Activated T-cell treated with anti-CD3 and anti-CD28 coated beads, Interleukin-2, amount 50 U/mL, for 24 hours (primary cell): ENCODE measurements at regions not wholly inside any gene's neighbourhood (a gene's known extent, or its start where the extent isn't known, plus 50 kb on each side); places are given as distances from the start of the nearest gene placed in this dataset.
"Not testable (repeated sequence)": the region's sequence is repeated elsewhere in the genome, so short reads cannot be mapped to it uniquely, and the experiment has no call there.

Source experiments
- DNase-seq: peaks from one replicate; pipeline ENCODE4 v3.0.0-alpha.2; 2020
- H3K27ac Mint-ChIP-seq: 2 replicates; pipeline ENCODE4 v1.8.0; 2020; ENCODE audit warnings: mild to moderate bottlenecking, mixed read lengths
- H3K27me3 Mint-ChIP-seq: 2 replicates; pipeline ENCODE4 v1.8.0; 2020; ENCODE audit warnings: mixed read lengths
- H3K36me3 Mint-ChIP-seq: 2 replicates; pipeline ENCODE4 v1.8.0; 2020; ENCODE audit warnings: low read depth, mixed read lengths
- H3K4me1 Mint-ChIP-seq: 2 replicates; pipeline ENCODE4 v1.8.0; 2020; ENCODE audit warnings: low read depth, mixed read lengths
- H3K4me3 Mint-ChIP-seq: 2 replicates; pipeline ENCODE4 v1.8.0; 2020; ENCODE audit warnings: mild to moderate bottlenecking, moderate library complexity, mixed read lengths
- H3K9me3 Mint-ChIP-seq: 2 replicates; pipeline ENCODE4 v1.8.0; 2020; ENCODE audit warnings: mixed read lengths

GRCh38 chr15:96851613-96852012 is 521.1 kb downstream of the NR2F2 start:
- no peaks in the 10 kb centered on the region for H3K36me3 Mint-ChIP-seq
- H3K4me3 Mint-ChIP-seq = no peak overlapping the region
- no peaks in the 10 kb centered on the region for H3K27me3 Mint-ChIP-seq
- H3K9me3 Mint-ChIP-seq = peaks cover 5% of the 10 kb centered on the region
- no peaks in the 10 kb centered on the region for H3K4me1 Mint-ChIP-seq
- DNase-seq = no peak
- no peak overlapping the region for H3K27ac Mint-ChIP-seq

- DNase-seq = no peak
- no peaks in the 10 kb centered on the region for H3K36me3 Mint-ChIP-seq
- peaks cover 5% of the 10 kb centered on the region for H3K9me3 Mint-ChIP-seq
- no peak overlapping the region for H3K27ac Mint-ChIP-seq
- H3K27me3 Mint-ChIP-seq = no peaks in the 10 kb centered on the region
- H3K4me3 Mint-ChIP-seq = no peak overlapping the region
- H3K4me1 Mint-ChIP-seq = no peaks in the 10 kb centered on the region
These were observed 528.2 kb downstream of the NR2F2 start for GRCh38 chr15:96858694-96859093.

DNA sequence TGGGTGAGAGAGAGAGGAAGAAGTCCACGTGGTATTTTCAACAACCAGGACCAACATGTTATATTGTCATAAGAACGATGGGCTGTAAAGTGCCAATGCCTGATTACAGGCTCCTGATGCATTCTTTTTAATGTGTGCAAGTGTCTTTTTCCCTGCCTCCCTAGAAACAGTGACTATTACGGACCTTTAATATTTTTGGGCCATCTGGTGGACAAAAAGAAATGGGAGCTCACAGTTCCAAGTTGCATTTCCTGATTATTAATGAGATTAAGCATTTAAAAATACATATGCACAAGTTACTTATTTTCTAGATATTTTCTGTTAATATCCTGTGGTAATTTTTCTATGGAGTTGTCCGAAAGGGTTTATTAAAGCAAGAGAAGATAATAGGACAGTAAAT is 530.2 kb downstream of the NR2F2 start:
- H3K9me3 Mint-ChIP-seq = peaks cover 4% of the 10 kb centered on the region
- no peak overlapping the region for H3K4me3 Mint-ChIP-seq

DNA sequence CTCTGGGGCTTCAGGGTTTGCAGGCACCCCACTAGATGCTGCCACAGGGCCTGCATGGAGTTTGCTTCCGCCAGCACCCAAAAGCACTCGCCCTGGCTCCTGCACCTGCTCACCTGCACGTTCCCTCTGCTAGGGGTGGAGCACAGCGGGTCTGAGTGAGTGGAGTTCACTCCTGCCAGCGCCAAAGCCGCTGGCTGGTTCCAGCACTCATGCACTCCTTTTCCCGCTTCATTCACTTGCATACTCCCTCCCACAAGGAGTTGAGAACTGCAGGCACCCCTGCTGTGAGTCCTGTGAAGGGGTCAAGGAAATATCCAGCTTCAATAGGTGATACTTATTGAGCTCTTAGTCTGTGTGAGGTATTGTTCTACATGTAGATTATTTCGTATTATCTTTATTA is 537.5 kb downstream of the NR2F2 start:
- Mint-ChIP-seq H3K27me3 (no peaks in the 10 kb centered on the region), H3K27ac (no peak overlapping the region), H3K9me3 (peaks cover 6% of the 10 kb centered on the region), H3K4me3 (no peak overlapping the region), H3K4me1 (no peaks in the 10 kb centered on the region), H3K36me3 (no peaks in the 10 kb centered on the region)
- no peak for DNase-seq

More for the DNA sequence above, 530.2 kb downstream of the NR2F2 start:
- Mint-ChIP-seq H3K27me3 (no peaks in the 10 kb centered on the region), H3K4me1 (no peaks in the 10 kb centered on the region), H3K27ac (no peak overlapping the region), H3K36me3 (no peaks in the 10 kb centered on the region)
- no peak for DNase-seq

DNA sequence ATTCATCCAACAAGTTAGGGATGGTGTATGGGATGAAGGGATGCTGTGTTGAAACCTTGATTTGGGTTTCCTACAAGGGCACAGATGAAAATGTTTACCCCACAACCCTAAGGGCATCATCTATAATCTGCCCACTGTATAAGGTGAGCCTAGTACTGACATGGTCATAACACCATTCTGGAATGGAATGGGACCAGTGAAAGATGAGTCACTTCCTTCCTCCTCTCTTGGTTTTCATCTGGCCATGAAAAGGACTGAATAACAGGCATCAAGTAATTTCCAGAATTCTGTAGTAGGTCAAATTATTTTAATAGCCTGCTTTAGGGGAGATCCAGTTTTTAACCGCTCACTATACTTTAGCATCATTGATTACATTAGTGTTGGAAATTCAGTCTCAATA is 538.6 kb downstream of the NR2F2 start:
- Mint-ChIP-seq H3K4me3 (no peak overlapping the region), H3K9me3 (peaks cover 2% of the 10 kb centered on the region), H3K27me3 (no peaks in the 10 kb centered on the region), H3K27ac (no peak overlapping the region), H3K36me3 (no peaks in the 10 kb centered on the region), H3K4me1 (no peaks in the 10 kb centered on the region)
- no peak for DNase-seq

GRCh38 chr15:96869790-96870189 is 539.3 kb downstream of the NR2F2 start:
- Mint-ChIP-seq H3K36me3 (no peaks in the 10 kb centered on the region), H3K9me3 (peaks cover 2% of the 10 kb centered on the region), H3K27ac (no peak overlapping the region), H3K27me3 (no peaks in the 10 kb centered on the region), H3K4me3 (no peak overlapping the region), H3K4me1 (no peaks in the 10 kb centered on the region)
- no peak for DNase-seq

- no peaks in the 10 kb centered on the region for H3K36me3 Mint-ChIP-seq
- H3K4me1 Mint-ChIP-seq = no peaks in the 10 kb centered on the region
- no peaks in the 10 kb centered on the region for H3K27me3 Mint-ChIP-seq
- peaks cover 2% of the 10 kb centered on the region for H3K9me3 Mint-ChIP-seq
- H3K27ac Mint-ChIP-seq = no peak overlapping the region
- no peak for DNase-seq
- H3K4me3 Mint-ChIP-seq = no peak overlapping the region
These were observed 540.1 kb downstream of the NR2F2 start for GRCh38 chr15:96870580-96870979.

DNA sequence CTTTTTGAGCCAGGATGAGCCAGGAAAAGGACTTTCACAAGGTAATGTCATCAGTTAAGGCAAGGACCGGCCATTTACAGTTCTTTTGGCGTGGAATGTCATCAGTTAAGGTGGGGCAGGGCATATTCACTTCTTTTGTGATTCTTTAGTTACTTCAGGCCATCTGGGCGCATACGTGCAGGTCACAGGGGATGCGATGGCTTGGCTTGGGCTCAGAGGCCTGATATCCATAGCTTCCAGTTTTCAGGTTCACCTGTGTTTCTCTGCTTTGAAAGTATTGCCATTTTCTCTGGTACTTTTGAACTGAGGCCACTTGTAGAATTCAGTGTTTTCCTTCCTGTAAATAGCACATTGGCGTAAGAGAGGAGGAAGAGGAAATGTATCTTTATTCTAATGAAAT is 546.9 kb downstream of the NR2F2 start:
- H3K4me3 Mint-ChIP-seq, H3K27ac Mint-ChIP-seq, H3K4me1 Mint-ChIP-seq, H3K9me3 Mint-ChIP-seq, DNase-seq, H3K27me3 Mint-ChIP-seq, H3K36me3 Mint-ChIP-seq: not testable (repeated sequence)

DNA sequence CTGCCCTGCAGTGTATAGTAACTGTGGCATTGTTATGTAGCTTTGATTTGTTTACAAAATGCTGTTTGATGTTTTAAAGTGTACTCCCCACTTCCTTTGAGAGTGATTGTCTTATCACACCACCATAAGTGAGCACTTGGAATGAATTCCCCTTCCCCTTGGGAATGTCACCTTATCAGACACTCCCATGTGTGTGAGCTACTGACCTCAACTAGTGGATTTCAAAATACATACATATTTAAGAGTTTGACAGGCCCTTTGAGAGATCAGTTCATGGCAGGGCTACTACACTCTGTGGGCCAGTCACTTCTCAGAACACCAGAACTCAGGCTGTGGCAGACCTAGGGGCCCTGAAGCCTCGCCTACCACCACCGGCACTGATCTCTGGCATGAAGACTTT is 547.6 kb downstream of the NR2F2 start:
- no peaks in the 10 kb centered on the region for H3K27me3 Mint-ChIP-seq
- H3K9me3 Mint-ChIP-seq = no peaks in the 10 kb centered on the region
- no peak overlapping the region for H3K4me3 Mint-ChIP-seq
- no peaks in the 10 kb centered on the region for H3K4me1 Mint-ChIP-seq
- no peak overlapping the region for H3K27ac Mint-ChIP-seq
- no peak for DNase-seq
- H3K36me3 Mint-ChIP-seq = no peaks in the 10 kb centered on the region

DNA sequence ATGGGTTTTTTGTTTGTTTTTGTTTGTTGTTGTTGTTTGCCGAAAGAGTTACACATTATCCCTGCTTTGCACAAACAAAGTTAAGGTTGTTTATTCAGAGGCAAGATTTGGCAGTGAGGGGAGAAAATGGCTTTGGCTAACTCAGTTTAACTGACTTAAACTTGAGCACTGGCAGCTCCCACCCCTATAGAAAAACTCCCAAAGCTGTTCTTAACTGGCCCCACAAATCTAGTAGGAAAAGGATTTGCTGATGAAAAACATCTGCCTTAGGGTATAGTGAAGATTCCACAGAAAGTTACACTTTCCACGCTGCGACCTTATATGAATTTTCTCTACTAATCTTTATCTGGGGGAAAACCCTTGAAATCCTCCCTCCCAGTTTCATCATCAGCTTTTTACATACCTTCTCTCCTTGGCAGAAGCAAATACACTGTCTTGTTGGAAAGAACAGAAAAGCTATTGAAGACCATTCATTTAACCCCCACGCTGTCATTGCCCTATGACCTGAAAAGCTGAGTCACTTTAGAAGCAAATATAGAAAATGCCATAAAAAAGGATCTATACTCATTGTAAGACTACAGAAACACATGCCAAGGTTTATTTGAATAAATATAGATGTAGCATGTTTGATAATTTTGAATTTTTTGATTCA is 551.7 kb downstream of the NR2F2 start:
- Mint-ChIP-seq H3K4me1 (no peaks in the 10 kb centered on the region), H3K27me3 (no peaks in the 10 kb centered on the region), H3K27ac (no peak overlapping the region), H3K9me3 (no peaks in the 10 kb centered on the region), H3K36me3 (no peaks in the 10 kb centered on the region), H3K4me3 (no peak overlapping the region)
- no peak for DNase-seq

GRCh38 chr15:96887730-96888129 is 557.2 kb downstream of the NR2F2 start:
- no peaks in the 10 kb centered on the region for H3K36me3 Mint-ChIP-seq
- H3K27ac Mint-ChIP-seq = no peak overlapping the region
- H3K9me3 Mint-ChIP-seq = no peaks in the 10 kb centered on the region
- no peak overlapping the region for H3K4me3 Mint-ChIP-seq
- peaks cover 11% of the 10 kb centered on the region for H3K4me1 Mint-ChIP-seq
- DNase-seq = no peak
- no peaks in the 10 kb centered on the region for H3K27me3 Mint-ChIP-seq

DNA sequence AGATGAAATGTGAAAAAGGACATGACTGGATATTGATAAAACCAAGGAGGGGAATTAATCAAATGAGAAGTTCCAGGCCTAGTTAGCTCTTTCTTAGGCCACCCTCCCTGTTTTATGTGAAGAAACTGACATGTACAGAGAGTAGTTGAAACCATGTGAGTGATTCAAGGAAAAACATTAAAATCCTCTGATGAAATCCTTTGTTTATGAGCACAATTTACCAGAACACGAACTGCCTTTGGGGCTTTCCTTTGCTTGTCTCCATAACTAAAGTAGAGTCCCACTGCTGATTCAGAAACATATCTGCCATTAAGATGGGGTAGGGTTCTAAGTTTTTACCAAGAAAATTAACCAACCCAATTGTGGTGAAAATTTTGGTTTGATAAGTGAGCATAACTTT is 558.3 kb downstream of the NR2F2 start:
- Mint-ChIP-seq H3K4me1 (peaks cover 11% of the 10 kb centered on the region), H3K27ac (no peak overlapping the region), H3K27me3 (no peaks in the 10 kb centered on the region), H3K4me3 (no peak overlapping the region), H3K36me3 (no peaks in the 10 kb centered on the region), H3K9me3 (no peaks in the 10 kb centered on the region)
- DNase-seq = no peak

DNA sequence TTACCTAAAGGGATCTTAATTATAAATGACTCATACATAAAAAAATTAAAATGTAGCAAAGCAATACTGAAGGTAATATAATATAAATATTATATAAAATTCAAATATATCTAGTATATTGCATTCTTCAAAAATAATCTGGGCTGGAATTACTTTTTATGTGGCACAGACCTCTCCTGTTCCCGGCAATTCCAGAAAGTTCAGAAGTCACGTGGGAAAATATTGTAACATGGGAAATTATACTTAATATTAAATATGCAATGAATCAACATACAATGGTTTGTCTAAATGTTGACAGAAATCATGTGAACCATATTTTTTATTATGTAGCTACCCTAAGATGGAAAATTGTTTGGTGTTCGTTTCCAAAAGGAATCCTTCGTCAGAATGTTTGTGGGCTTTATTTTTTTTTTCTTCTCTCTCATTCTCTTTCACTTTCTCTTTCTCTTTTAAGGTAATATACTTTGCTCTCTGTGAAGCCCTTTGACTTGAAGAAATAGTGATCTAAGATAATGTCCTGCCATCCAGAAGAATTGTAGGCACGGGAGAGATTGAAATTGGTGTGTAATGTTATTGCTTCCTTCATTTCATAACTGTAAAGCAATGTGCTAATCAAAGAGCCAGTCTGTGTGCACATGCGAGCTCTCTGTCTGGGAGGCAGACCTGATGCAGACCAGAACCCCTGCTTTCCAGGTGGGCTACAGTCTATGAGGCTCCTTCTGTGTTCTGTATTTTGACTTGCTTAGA is 559.4 kb downstream of the NR2F2 start:
- DNase-seq = no peak
- H3K27me3 Mint-ChIP-seq = no peaks in the 10 kb centered on the region
- peaks cover 11% of the 10 kb centered on the region for H3K4me1 Mint-ChIP-seq
- H3K36me3 Mint-ChIP-seq = no peaks in the 10 kb centered on the region
- H3K27ac Mint-ChIP-seq = no peak overlapping the region
- peak overlapping the region; percentile 68 for H3K4me3 Mint-ChIP-seq
- no peaks in the 10 kb centered on the region for H3K9me3 Mint-ChIP-seq

DNA sequence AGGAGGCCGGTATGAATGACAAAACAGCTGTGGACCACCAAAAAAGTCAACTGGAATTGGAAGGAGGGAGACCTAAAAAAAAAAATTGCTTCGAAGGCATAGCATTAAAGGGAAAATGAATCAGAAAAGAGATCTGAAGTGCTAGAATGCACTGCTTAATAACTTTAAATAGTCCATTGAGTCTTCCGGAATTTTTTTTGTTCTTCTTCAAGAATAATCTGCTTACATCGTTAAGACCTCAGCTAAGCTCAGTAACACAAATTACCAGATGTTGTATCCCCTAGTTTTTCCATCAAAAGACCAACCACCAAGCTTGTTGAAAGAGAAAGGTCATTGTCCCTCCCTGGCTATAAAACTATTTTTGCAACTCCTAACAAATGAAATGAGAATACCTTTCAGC is 560.5 kb downstream of the NR2F2 start:
- Mint-ChIP-seq H3K27ac (no peak overlapping the region), H3K9me3 (no peaks in the 10 kb centered on the region), H3K27me3 (no peaks in the 10 kb centered on the region), H3K4me1 (peaks cover 11% of the 10 kb centered on the region), H3K4me3 (no peak overlapping the region), H3K36me3 (no peaks in the 10 kb centered on the region)
- DNase-seq = no peak

- peaks cover 11% of the 10 kb centered on the region for H3K4me1 Mint-ChIP-seq
- no peaks in the 10 kb centered on the region for H3K27me3 Mint-ChIP-seq
- no peak overlapping the region for H3K27ac Mint-ChIP-seq
- H3K4me3 Mint-ChIP-seq = no peak overlapping the region
- no peaks in the 10 kb centered on the region for H3K9me3 Mint-ChIP-seq
- no peak for DNase-seq
- no peaks in the 10 kb centered on the region for H3K36me3 Mint-ChIP-seq
These were observed 562.8 kb downstream of the NR2F2 start for GRCh38 chr15:96893159-96893906.
